ENCODE measurements at regions not wholly inside any gene's neighbourhood (a gene's known extent, or its start where the extent isn't known, plus 50 kb on each side); places are given as distances from the start of the nearest gene placed in this dataset.

- in situ Hi-C loops (cut with HindIII; ENCODE audit: low sequenced_read_pairs) = no loop called here
- no peak for TF ChIP-seq CTCF (IDR thresholded peaks at IDR 0.05; ENCODE audit: low read depth, low read length)
These were observed 181.1 kb upstream of the BMPER start for GRCh38 chr7:33724201-33724600.

GRCh38 chr7:33725111-33726025 is 180.0 kb upstream of the BMPER start:
- no peak for TF ChIP-seq CTCF (IDR thresholded peaks at IDR 0.05; ENCODE audit: low read depth, low read length)
- no peak overlapping the region for H3K4me3 ChIP-seq (ENCODE audit: low read depth, low read length)
- in situ Hi-C loops (cut with HindIII; ENCODE audit: low sequenced_read_pairs) = no loop called here
- no peak for DNase-seq (ENCODE audit: low read depth, low spot score)

More at GRCh38 chr7:33724201-33724600, 181.1 kb upstream of the BMPER start:
- no peak overlapping the region for H3K4me3 ChIP-seq (ENCODE audit: low read depth, low read length)
- DNase-seq (ENCODE audit: low read depth, low spot score) = no peak

- no peak for TF ChIP-seq CTCF (IDR thresholded peaks at IDR 0.05; ENCODE audit: low read depth, low read length)
- in situ Hi-C loops (cut with HindIII; ENCODE audit: low sequenced_read_pairs) = no loop called here
- no peak overlapping the region for H3K4me3 ChIP-seq (ENCODE audit: low read depth, low read length)
- DNase-seq (ENCODE audit: low read depth, low spot score) = no peak
These were observed 178.8 kb upstream of the BMPER start for GRCh38 chr7:33726582-33726981.

GRCh38 chr7:33727315-33727714 is 178.0 kb upstream of the BMPER start:
- no peak overlapping the region for H3K4me3 ChIP-seq (ENCODE audit: low read depth, low read length)
- in situ Hi-C loops (cut with HindIII; ENCODE audit: low sequenced_read_pairs) = no loop called here
- no peak for TF ChIP-seq CTCF (IDR thresholded peaks at IDR 0.05; ENCODE audit: low read depth, low read length)
- no peak for DNase-seq (ENCODE audit: low read depth, low spot score)

GRCh38 chr7:33728873-33729551 is 176.3 kb upstream of the BMPER start:
- in situ Hi-C loops (cut with HindIII; ENCODE audit: low sequenced_read_pairs) = no loop called here
- no peak overlapping the region for H3K4me3 ChIP-seq (ENCODE audit: low read depth, low read length)
- DNase-seq (ENCODE audit: low read depth, low spot score) = no peak
- no peak for TF ChIP-seq CTCF (IDR thresholded peaks at IDR 0.05; ENCODE audit: low read depth, low read length)

GRCh38 chr7:33729726-33730125 is 175.6 kb upstream of the BMPER start:
- in situ Hi-C loops (cut with HindIII; ENCODE audit: low sequenced_read_pairs) = no loop called here

More at GRCh38 chr7:33729726-33730125, 175.6 kb upstream of the BMPER start:
- no peak for DNase-seq (ENCODE audit: low read depth, low spot score)
- no peak for TF ChIP-seq CTCF (IDR thresholded peaks at IDR 0.05; ENCODE audit: low read depth, low read length)
- H3K4me3 ChIP-seq (ENCODE audit: low read depth, low read length) = no peak overlapping the region

All from astrocyte of the spinal cord (primary cell).